H9 (cell line): ENCODE measurements at regions not wholly inside any gene's neighbourhood (a gene's known extent, or its start where the extent isn't known, plus 50 kb on each side); places are given as distances from the start of the nearest gene placed in this dataset.

Experiments
- DNase-seq: peaks from one replicate; pipeline ENCODE4 v3.0.0-alpha.2; 2017
- H2AFZ ChIP-seq: one replicate; pipeline ENCODE4 v1.6.1; 2013; ENCODE audit warnings: mild to moderate bottlenecking, low read length, control low read depth, moderate library complexity
- H2AK5ac ChIP-seq: 2 replicates; pipeline ENCODE4 v1.6.1; 2013; ENCODE audit warnings: low read length, control low read depth, mixed read lengths; ENCODE audit not compliant: insufficient read length
- H2BK120ac ChIP-seq: one replicate; pipeline ENCODE4 v1.6.1; 2013; ENCODE audit warnings: low read depth, mild to moderate bottlenecking, low read length, control low read depth, inconsistent platforms; ENCODE audit not compliant: poor library complexity, severe bottlenecking
- H2BK12ac ChIP-seq: 2 replicates; pipeline ENCODE4 v1.6.1; 2013; ENCODE audit warnings: low read length, control low read depth, mixed read lengths, low read depth; ENCODE audit not compliant: insufficient read length
- H2BK15ac ChIP-seq: 2 replicates; pipeline ENCODE4 v1.6.1; 2013; ENCODE audit warnings: low read depth, low read length, control low read depth
- H2BK20ac ChIP-seq: one replicate; pipeline ENCODE4 v1.6.1; 2013; ENCODE audit warnings: low read depth, mild to moderate bottlenecking, low read length, control low read depth, inconsistent platforms; ENCODE audit not compliant: poor library complexity, severe bottlenecking
- H2BK5ac ChIP-seq: 2 replicates; pipeline ENCODE4 v1.6.1; 2013; ENCODE audit warnings: low read length, control low read depth, mixed read lengths; ENCODE audit not compliant: insufficient read length
- H3K14ac ChIP-seq: 2 replicates; pipeline ENCODE4 v1.6.1; 2013; ENCODE audit warnings: low read length, control low read depth; ENCODE audit not compliant: insufficient read depth
- H3K18ac ChIP-seq: 2 replicates; pipeline ENCODE4 v1.6.1; 2013; ENCODE audit warnings: low read depth, mild to moderate bottlenecking, mixed read lengths, low read length, control low read depth; ENCODE audit not compliant: insufficient read length
- H3K23ac ChIP-seq: 2 replicates; pipeline ENCODE4 v1.6.1; 2013; ENCODE audit warnings: low read length, control low read depth, mixed read lengths, low read depth; ENCODE audit not compliant: insufficient read length
- H3K23me2 ChIP-seq: 2 replicates; pipeline ENCODE4 v1.6.1; 2013; ENCODE audit warnings: low read depth, mild to moderate bottlenecking, mixed read lengths, low read length, control low read depth; ENCODE audit not compliant: insufficient read length, poor library complexity, severe bottlenecking
- H3K27ac ChIP-seq: 2 replicates; pipeline ENCODE4 v1.5.1; 2013; ENCODE audit warnings: low read length, control low read depth, mixed read lengths, low read depth; ENCODE audit not compliant: insufficient read length
- H3K27me3 ChIP-seq: 2 replicates; pipeline ENCODE4 v1.6.1; 2013; ENCODE audit warnings: low read length, control low read depth, inconsistent platforms; ENCODE audit not compliant: insufficient read depth
- H3K4ac ChIP-seq: 2 replicates; pipeline ENCODE4 v1.6.1; 2013; ENCODE audit warnings: low read depth, mild to moderate bottlenecking, control low read depth, inconsistent platforms, low read length, moderate library complexity
- H3K4me1 ChIP-seq: 2 replicates; pipeline ENCODE4 v1.6.1; 2013; ENCODE audit warnings: low read length, control low read depth, inconsistent platforms; ENCODE audit not compliant: insufficient read depth
- H3K4me2 ChIP-seq: 2 replicates; pipeline ENCODE4 v1.6.1; 2013; ENCODE audit warnings: low read length, control low read depth, mixed read lengths; ENCODE audit not compliant: insufficient read length, insufficient read depth
- H3K56ac ChIP-seq: 2 replicates; pipeline ENCODE4 v1.6.1; 2013; ENCODE audit warnings: low read depth, mild to moderate bottlenecking, mixed read lengths, low read length, control low read depth; ENCODE audit not compliant: insufficient read length
- H3K79me1 ChIP-seq: 2 replicates; pipeline ENCODE4 v1.6.1; 2013; ENCODE audit warnings: low read depth, mild to moderate bottlenecking, moderate library complexity, low read length, control low read depth, inconsistent platforms; ENCODE audit not compliant: insufficient read depth, poor library complexity, severe bottlenecking
- H3K79me2 ChIP-seq: 2 replicates; pipeline ENCODE4 v1.6.1; 2013; ENCODE audit warnings: low read length, control low read depth, inconsistent platforms; ENCODE audit not compliant: insufficient read depth
- H3K9ac ChIP-seq: 2 replicates; pipeline ENCODE4 v1.6.1; 2013; ENCODE audit warnings: low read length, control low read depth, mixed read lengths; ENCODE audit not compliant: insufficient read length; ENCODE audit errors: extremely low read depth
- H3K9me3 ChIP-seq: one replicate; pipeline ENCODE4 v1.6.1; 2013; ENCODE audit warnings: low read depth, low read length, inconsistent platforms; ENCODE audit not compliant: control insufficient read depth
- H3T11ph ChIP-seq: one replicate; pipeline ENCODE4 v1.6.1; 2013; ENCODE audit warnings: mild to moderate bottlenecking, low read length, control low read depth, inconsistent platforms
- H4K20me1 ChIP-seq: one replicate; pipeline ENCODE4 v1.6.1; 2013; ENCODE audit not compliant: control insufficient read depth, insufficient read length, insufficient read depth
- H4K5ac ChIP-seq: 2 replicates; pipeline ENCODE4 v1.6.1; 2013; ENCODE audit warnings: low read depth, mild to moderate bottlenecking, mixed read lengths, low read length, control low read depth; ENCODE audit not compliant: insufficient read length
- H4K8ac ChIP-seq: replicated peaks from 2 replicates; pipeline ENCODE4 v1.6.1; 2013; ENCODE audit warnings: low read length, control low read depth, mixed read lengths, low read depth; ENCODE audit not compliant: insufficient read length
- H4K91ac ChIP-seq: 2 replicates; pipeline ENCODE4 v1.6.1; 2013; ENCODE audit warnings: low read depth, mild to moderate bottlenecking, moderate library complexity, mixed read lengths, low read length, control low read depth; ENCODE audit not compliant: insufficient read length
- H3K27ac Mint-ChIP-seq, 3 experiments: 2 replicates in 2 of 3; 3 replicates in 1 of 3; pipeline ENCODE4 v1.8.0; 2020 to 2021; ENCODE audit warnings: mixed read lengths in 3 of 3, mild to moderate bottlenecking in 1 of 3, moderate library complexity in 1 of 3
- H3K27me3 Mint-ChIP-seq: 2 replicates; pipeline ENCODE4 v1.8.0; 2021; ENCODE audit warnings: low read depth, mild to moderate bottlenecking, moderate library complexity, mixed read lengths
- H3K36me3 Mint-ChIP-seq, 3 experiments: 2 replicates in 2 of 3; 3 replicates in 1 of 3; pipeline ENCODE4 v1.8.0; 2020 to 2021; ENCODE audit warnings: low read depth in 3 of 3, mixed read lengths in 3 of 3; ENCODE audit not compliant: insufficient read depth in 1 of 3
- H3K4me1 Mint-ChIP-seq, 2 experiments: 2 replicates each; pipeline ENCODE4 v1.8.0; 2020; ENCODE audit warnings: mixed read lengths in 2 of 2
- H3K4me3 Mint-ChIP-seq, 2 experiments: 2 replicates in 1 of 2; 3 replicates in 1 of 2; pipeline ENCODE4 v1.8.0; 2020 to 2021; ENCODE audit warnings: mild to moderate bottlenecking in 2 of 2, mixed read lengths in 2 of 2, moderate library complexity in 1 of 2
- H3K9me3 Mint-ChIP-seq, 2 experiments: 2 replicates in 1 of 2; 3 replicates in 1 of 2; pipeline ENCODE4 v1.8.0; 2020; ENCODE audit warnings: mild to moderate bottlenecking in 2 of 2, mixed read lengths in 2 of 2, moderate library complexity in 1 of 2
- CTCF ChIP-seq: fragments of 200-600 bp; sonication (generic); conservative IDR thresholded peaks from 3 replicates; pipeline ENCODE4 v1.8.0; 2021; ENCODE audit warnings: antibody characterized with exemption, mild to moderate bottlenecking

- H4K5ac ChIP-seq: no peak overlapping the region
- no peak overlapping the region for H2BK12ac ChIP-seq
- no peak overlapping the region for H2BK5ac ChIP-seq
- no peak overlapping the region for H3K4ac ChIP-seq
- H3K14ac ChIP-seq: no peak overlapping the region
- H3T11ph ChIP-seq: no peak overlapping the region
- H3K9me3 Mint-ChIP-seq: no peaks in the 10 kb centered on the region
- no peak overlapping the region for H3K4me2 ChIP-seq
- H4K8ac ChIP-seq: no peak overlapping the region
- H3K27me3 ChIP-seq: no peaks in the 10 kb centered on the region
- no peaks in the 10 kb centered on the region for H3K4me1 Mint-ChIP-seq
- no peak for DNase-seq
- H3K23me2 ChIP-seq: no peaks in the 10 kb centered on the region
- no peaks in the 10 kb centered on the region for H3K4me1 ChIP-seq
- no peak overlapping the region for H3K56ac ChIP-seq
- H4K91ac ChIP-seq: no peak overlapping the region
- no peak overlapping the region for H2AK5ac ChIP-seq
- no peaks in the 10 kb centered on the region for H4K20me1 ChIP-seq
- H3K27me3 Mint-ChIP-seq: no peaks in the 10 kb centered on the region
- H3K79me1 ChIP-seq: no peaks in the 10 kb centered on the region
- H3K18ac ChIP-seq: no peak overlapping the region
- H3K36me3 Mint-ChIP-seq: no peaks in the 10 kb centered on the region
- no peak overlapping the region for H2BK20ac ChIP-seq
- H3K9ac ChIP-seq: no peak overlapping the region
- no peak for TF ChIP-seq CTCF
- H3K9me3 ChIP-seq: no peaks in the 10 kb centered on the region
- no peak overlapping the region for H3K27ac Mint-ChIP-seq
- H2BK15ac ChIP-seq: no peak overlapping the region
- H3K4me3 Mint-ChIP-seq: no peak overlapping the region
- no peaks in the 10 kb centered on the region for H3K79me2 ChIP-seq
- no peak overlapping the region for H3K27ac ChIP-seq
- no peak overlapping the region for H3K23ac ChIP-seq
- H2BK120ac ChIP-seq: no peak overlapping the region
- H2AFZ ChIP-seq: no peak overlapping the region
These were observed 643.8 kb downstream of the RFPL4B start for GRCh38 chr6:112990971-112991370.
